SU-DHL-6 (cell line): ENCODE measurements at regions not wholly inside any gene's neighbourhood (a gene's known extent, or its start where the extent isn't known, plus 50 kb on each side); places are given as distances from the start of the nearest gene placed in this dataset.

Source experiments
- EZH2phosphoT487 ChIP-seq: fragments of 200-600 bp; sonication (generic), shearing (Covaris generic); conservative IDR thresholded peaks from 2 replicates; pipeline ENCODE4 v1.6.1; 2018; ENCODE audit warnings: mild to moderate bottlenecking, antibody characterized with exemption, low read length, moderate library complexity, mixed read lengths
- TF ChIP-seq, protein P1 (sequence below): fragments of 200-600 bp; sonication (generic); IDR thresholded peaks from one replicate; pipeline ENCODE4 v1.5.1; 2017; ENCODE audit warnings: antibody characterized with exemption, mild to moderate bottlenecking, low read length, moderate library complexity; ENCODE audit not compliant: insufficient read depth, poor library complexity, severe bottlenecking

DNA sequence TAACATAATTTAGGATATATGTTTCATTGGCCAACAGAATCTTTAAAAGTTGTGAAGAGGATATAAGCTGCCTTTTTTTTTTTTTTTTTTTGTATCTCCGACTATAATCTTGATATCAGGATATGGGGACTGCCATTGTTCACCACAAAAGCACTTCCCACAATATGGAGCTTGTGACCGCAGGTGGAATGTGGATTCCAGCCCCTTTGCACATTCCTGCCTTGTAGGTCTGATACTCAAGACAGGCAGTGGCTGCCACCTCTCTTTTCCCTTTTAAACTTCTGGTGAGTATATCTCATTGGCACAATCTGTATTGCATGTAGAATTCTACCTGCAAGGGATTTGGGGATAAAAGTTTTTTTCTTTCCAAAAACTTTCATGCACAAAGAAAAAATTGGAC is 272.7 kb upstream of the VWC2 start:
- TF ChIP-seq, protein P1, sequence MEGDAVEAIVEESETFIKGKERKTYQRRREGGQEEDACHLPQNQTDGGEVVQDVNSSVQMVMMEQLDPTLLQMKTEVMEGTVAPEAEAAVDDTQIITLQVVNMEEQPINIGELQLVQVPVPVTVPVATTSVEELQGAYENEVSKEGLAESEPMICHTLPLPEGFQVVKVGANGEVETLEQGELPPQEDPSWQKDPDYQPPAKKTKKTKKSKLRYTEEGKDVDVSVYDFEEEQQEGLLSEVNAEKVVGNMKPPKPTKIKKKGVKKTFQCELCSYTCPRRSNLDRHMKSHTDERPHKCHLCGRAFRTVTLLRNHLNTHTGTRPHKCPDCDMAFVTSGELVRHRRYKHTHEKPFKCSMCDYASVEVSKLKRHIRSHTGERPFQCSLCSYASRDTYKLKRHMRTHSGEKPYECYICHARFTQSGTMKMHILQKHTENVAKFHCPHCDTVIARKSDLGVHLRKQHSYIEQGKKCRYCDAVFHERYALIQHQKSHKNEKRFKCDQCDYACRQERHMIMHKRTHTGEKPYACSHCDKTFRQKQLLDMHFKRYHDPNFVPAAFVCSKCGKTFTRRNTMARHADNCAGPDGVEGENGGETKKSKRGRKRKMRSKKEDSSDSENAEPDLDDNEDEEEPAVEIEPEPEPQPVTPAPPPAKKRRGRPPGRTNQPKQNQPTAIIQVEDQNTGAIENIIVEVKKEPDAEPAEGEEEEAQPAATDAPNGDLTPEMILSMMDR, result no peak
- no peak for TF ChIP-seq EZH2phosphoT487
